DND-41 (cell line): ENCODE measurements at regions not wholly inside any gene's neighbourhood (a gene's known extent, or its start where the extent isn't known, plus 50 kb on each side); places are given as distances from the start of the nearest gene placed in this dataset.

ENCODE experiments used
- ATAC-seq: fragments of 200-7000 bp; cut with Tn5 transposase; 3 replicates; pipeline ENCODE4 v1.9.1; 2021; ENCODE audit warnings: low read depth; ENCODE audit not compliant: insufficient read depth
- DNase-seq: peaks from one replicate; pipeline ENCODE4 v3.0.0-alpha.2; 2020
- H2AFZ ChIP-seq: 2 replicates; pipeline ENCODE4 v1.6.0; 2012; ENCODE audit warnings: low read depth, low read length
- H3K27ac ChIP-seq: 2 replicates; pipeline ENCODE4 v1.5.1; 2012; ENCODE audit warnings: low read length, inconsistent platforms
- H3K27me3 ChIP-seq: fragments of 200-600 bp; sonication (generic); 2 replicates; pipeline ENCODE4 v1.6.0; 2012; ENCODE audit warnings: low read length, mild to moderate bottlenecking, inconsistent platforms; ENCODE audit not compliant: insufficient read depth, poor library complexity
- H3K36me3 ChIP-seq: 2 replicates; pipeline ENCODE4 v1.5.1; 2012; ENCODE audit warnings: low read length, inconsistent platforms; ENCODE audit not compliant: insufficient read depth
- H3K4me1 ChIP-seq: 2 replicates; pipeline ENCODE4 v1.5.1; 2012; ENCODE audit warnings: mild to moderate bottlenecking, low read length; ENCODE audit not compliant: insufficient read depth
- H3K4me2 ChIP-seq: 2 replicates; pipeline ENCODE4 v1.6.0; 2012; ENCODE audit warnings: mild to moderate bottlenecking, moderate library complexity, low read length, inconsistent platforms; ENCODE audit not compliant: insufficient read depth
- H3K4me3 ChIP-seq, 2 experiments: fragments of 200-600 bp in 1 of 2; shearing (Covaris generic) in 1 of 2; 2 replicates each; pipeline ENCODE4 v1.5.1; 2012 to 2016; ENCODE audit warnings: inconsistent platforms in 2 of 2, low read length in 2 of 2, mild to moderate bottlenecking in 2 of 2, low read depth in 1 of 2, moderate library complexity in 1 of 2
- H3K79me2 ChIP-seq: 2 replicates; pipeline ENCODE4 v1.6.0; 2012; ENCODE audit warnings: low read length, inconsistent platforms; ENCODE audit not compliant: insufficient read depth
- H3K9ac ChIP-seq: 2 replicates; pipeline ENCODE4 v1.6.0; 2012; ENCODE audit warnings: low read depth, mild to moderate bottlenecking, inconsistent platforms, low read length, moderate library complexity
- H3K9me3 ChIP-seq: 2 replicates; pipeline ENCODE4 v1.5.1; 2012; ENCODE audit warnings: low read length, moderate library complexity, mild to moderate bottlenecking, inconsistent platforms; ENCODE audit not compliant: insufficient read depth, severe bottlenecking
- H4K20me1 ChIP-seq: 2 replicates; pipeline ENCODE4 v1.6.0; 2012; ENCODE audit warnings: low read length; ENCODE audit not compliant: insufficient read depth
- EZH2 ChIP-seq: IDR thresholded peaks from 3 replicates; pipeline ENCODE4 v1.6.1; 2012; ENCODE audit warnings: borderline replicate concordance, low read depth, mild to moderate bottlenecking, moderate library complexity, low read length, inconsistent platforms; ENCODE audit not compliant: severe bottlenecking
- TF ChIP-seq, protein P1 (sequence below): IDR thresholded peaks from 2 replicates; pipeline ENCODE4 v1.5.1; 2012; ENCODE audit warnings: borderline replicate concordance, low read length, moderate library complexity, mild to moderate bottlenecking; ENCODE audit not compliant: poor library complexity, severe bottlenecking; ENCODE audit errors: extremely low read depth

- H2AFZ ChIP-seq: no peak overlapping the region
- no peak overlapping the region for H3K27ac ChIP-seq
- ATAC-seq (no peak), DNase-seq (no peak)
- H3K4me2 ChIP-seq: no peak overlapping the region
- H3K9me3 ChIP-seq: no peaks in the 10 kb centered on the region
- H3K9ac ChIP-seq: no peak overlapping the region
- H3K36me3 ChIP-seq: no peaks in the 10 kb centered on the region
- TF ChIP-seq, protein P1, sequence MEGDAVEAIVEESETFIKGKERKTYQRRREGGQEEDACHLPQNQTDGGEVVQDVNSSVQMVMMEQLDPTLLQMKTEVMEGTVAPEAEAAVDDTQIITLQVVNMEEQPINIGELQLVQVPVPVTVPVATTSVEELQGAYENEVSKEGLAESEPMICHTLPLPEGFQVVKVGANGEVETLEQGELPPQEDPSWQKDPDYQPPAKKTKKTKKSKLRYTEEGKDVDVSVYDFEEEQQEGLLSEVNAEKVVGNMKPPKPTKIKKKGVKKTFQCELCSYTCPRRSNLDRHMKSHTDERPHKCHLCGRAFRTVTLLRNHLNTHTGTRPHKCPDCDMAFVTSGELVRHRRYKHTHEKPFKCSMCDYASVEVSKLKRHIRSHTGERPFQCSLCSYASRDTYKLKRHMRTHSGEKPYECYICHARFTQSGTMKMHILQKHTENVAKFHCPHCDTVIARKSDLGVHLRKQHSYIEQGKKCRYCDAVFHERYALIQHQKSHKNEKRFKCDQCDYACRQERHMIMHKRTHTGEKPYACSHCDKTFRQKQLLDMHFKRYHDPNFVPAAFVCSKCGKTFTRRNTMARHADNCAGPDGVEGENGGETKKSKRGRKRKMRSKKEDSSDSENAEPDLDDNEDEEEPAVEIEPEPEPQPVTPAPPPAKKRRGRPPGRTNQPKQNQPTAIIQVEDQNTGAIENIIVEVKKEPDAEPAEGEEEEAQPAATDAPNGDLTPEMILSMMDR: no peak
- TF ChIP-seq EZH2: no peak
- H3K4me3 ChIP-seq: no peak overlapping the region
- no peaks in the 10 kb centered on the region for H3K27me3 ChIP-seq
- no peaks in the 10 kb centered on the region for H3K4me1 ChIP-seq
- no peaks in the 10 kb centered on the region for H3K79me2 ChIP-seq
- no peaks in the 10 kb centered on the region for H4K20me1 ChIP-seq
Observed at GRCh38 chr16:74218871-74219270, 77.7 kb upstream of the PSMD7 start.

GRCh38 chr16:74216319-74216718, 80.3 kb upstream of the PSMD7 start:
- Histone ChIP-seq H3K4me1 (no peaks in the 10 kb centered on the region), H3K9me3 (no peaks in the 10 kb centered on the region), H2AFZ (no peak overlapping the region), H3K27ac (no peak overlapping the region), H3K27me3 (no peaks in the 10 kb centered on the region), H3K36me3 (no peaks in the 10 kb centered on the region), H3K4me2 (no peak overlapping the region), H4K20me1 (no peaks in the 10 kb centered on the region), H3K4me3 (no peak overlapping the region), H3K9ac (no peak overlapping the region), H3K79me2 (no peaks in the 10 kb centered on the region)
- DNase-seq: no peak
- no peak for ATAC-seq
- TF ChIP-seq EZH2: no peak
- TF ChIP-seq, protein P1: no peak

DNA sequence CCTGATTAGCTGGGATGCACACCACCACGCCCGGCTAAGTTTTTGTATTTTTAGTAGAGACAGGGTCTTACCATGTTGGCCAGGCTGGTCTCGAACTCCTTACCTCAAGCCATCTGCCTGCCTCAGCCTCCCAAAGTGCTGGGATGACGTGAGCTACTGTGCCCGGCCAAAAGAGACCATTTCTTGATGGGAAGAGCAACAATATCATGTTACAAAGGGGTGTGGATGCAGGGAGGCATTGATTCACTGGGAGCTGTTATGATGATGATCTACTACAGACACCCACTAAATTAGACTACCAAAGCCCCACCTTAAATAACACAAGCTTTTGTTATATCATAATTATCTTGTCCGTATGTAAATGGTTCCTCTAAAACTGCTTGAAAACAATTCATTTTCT, 81.4 kb upstream of the PSMD7 start:
- no peak overlapping the region for H3K9ac ChIP-seq
- no peak for TF ChIP-seq EZH2
- TF ChIP-seq, protein P1: no peak
- no peaks in the 10 kb centered on the region for H3K27me3 ChIP-seq
- H4K20me1 ChIP-seq: no peaks in the 10 kb centered on the region
- H3K4me3 ChIP-seq: no peak overlapping the region
- H3K4me2 ChIP-seq: no peak overlapping the region
- ATAC-seq (no peak), DNase-seq (no peak)
- H2AFZ ChIP-seq: no peak overlapping the region
- no peaks in the 10 kb centered on the region for H3K36me3 ChIP-seq
- no peak overlapping the region for H3K27ac ChIP-seq
- no peaks in the 10 kb centered on the region for H3K9me3 ChIP-seq
- H3K4me1 ChIP-seq: no peaks in the 10 kb centered on the region
- H3K79me2 ChIP-seq: no peaks in the 10 kb centered on the region

- TF ChIP-seq EZH2: no peak
- TF ChIP-seq, protein P1: no peak
- H3K27me3 ChIP-seq: no peaks in the 10 kb centered on the region
Observed at GRCh38 chr16:74213372-74213771, 83.2 kb upstream of the PSMD7 start.

More at GRCh38 chr16:74213372-74213771, 83.2 kb upstream of the PSMD7 start:
- Histone ChIP-seq H3K27ac (no peak overlapping the region), H2AFZ (no peak overlapping the region), H3K9me3 (no peaks in the 10 kb centered on the region), H3K4me1 (no peaks in the 10 kb centered on the region), H3K9ac (no peak overlapping the region), H3K4me2 (no peak overlapping the region), H3K4me3 (no peak overlapping the region), H4K20me1 (no peaks in the 10 kb centered on the region), H3K36me3 (no peaks in the 10 kb centered on the region), H3K79me2 (no peaks in the 10 kb centered on the region)
- DNase-seq: no peak
- ATAC-seq: no peak
